GM23338 (cell line): ENCODE measurements at regions not wholly inside any gene's neighbourhood (a gene's known extent, or its start where the extent isn't known, plus 50 kb on each side); places are given as distances from the start of the nearest gene placed in this dataset.

ENCODE experiments used
- ATAC-seq: fragments of 200-7000 bp; cut with Tn5 transposase; 3 replicates; pipeline ENCODE4 v1.9.1; 2020
- DNase-seq: peaks from one replicate; pipeline ENCODE4 v3.0.0-alpha.2; 2015; ENCODE audit warnings: low spot score
- H2AFZ ChIP-seq: fragments of 200-600 bp; sonication (generic); 2 replicates; pipeline ENCODE4 v1.8.0; 2016; ENCODE audit warnings: antibody characterized with exemption, mild to moderate bottlenecking, moderate library complexity
- H3F3A ChIP-seq: fragments of 200-600 bp; sonication (generic); replicated peaks from 2 replicates; pipeline ENCODE4 v1.8.0; 2017; ENCODE audit warnings: antibody characterized with exemption, mixed run types, low read depth
- H3K27ac ChIP-seq: fragments of 200-600 bp; sonication (generic); 2 replicates; pipeline ENCODE4 v1.6.1; 2016; ENCODE audit warnings: low read depth
- H3K27me3 ChIP-seq: fragments of 200-600 bp; sonication (generic); 2 replicates; pipeline ENCODE4 v1.8.0; 2016; ENCODE audit warnings: mild to moderate bottlenecking, mixed run types, moderate library complexity; ENCODE audit not compliant: insufficient read depth
- H3K36me3 ChIP-seq: fragments of 200-600 bp; sonication (generic); 2 replicates; pipeline ENCODE4 v1.8.0; 2016; ENCODE audit warnings: mild to moderate bottlenecking; ENCODE audit not compliant: insufficient read depth
- H3K4me1 ChIP-seq: fragments of 200-600 bp; sonication (generic); 2 replicates; pipeline ENCODE4 v1.8.0; 2016; ENCODE audit warnings: mild to moderate bottlenecking, moderate library complexity; ENCODE audit not compliant: insufficient read depth
- H3K4me2 ChIP-seq: fragments of 200-600 bp; sonication (generic); 2 replicates; pipeline ENCODE4 v1.7.1; 2017; ENCODE audit warnings: mixed run types
- H3K4me3 ChIP-seq: fragments of 200-600 bp; sonication (generic); 2 replicates; pipeline ENCODE4 v1.6.1; 2016; ENCODE audit warnings: mixed run types
- H3K79me2 ChIP-seq: fragments of 200-600 bp; sonication (generic); replicated peaks from 2 replicates; pipeline ENCODE4 v1.8.0; 2017; ENCODE audit warnings: mild to moderate bottlenecking; ENCODE audit not compliant: insufficient read depth
- H3K9me2 ChIP-seq: fragments of 200-600 bp; sonication (generic); 2 replicates; pipeline ENCODE4 v1.8.0; 2017; ENCODE audit not compliant: insufficient read depth
- H4K20me1 ChIP-seq: fragments of 200-600 bp; sonication (generic); replicated peaks from 2 replicates; pipeline ENCODE4 v1.8.0; 2017; ENCODE audit warnings: mild to moderate bottlenecking; ENCODE audit not compliant: insufficient read depth
- H3K27ac Mint-ChIP-seq: 2 replicates; pipeline ENCODE4 v1.8.0; 2020; ENCODE audit warnings: inconsistent platforms, mild to moderate bottlenecking, moderate library complexity, mixed read lengths
- H3K27me3 Mint-ChIP-seq: 3 replicates; pipeline ENCODE4 v1.8.0; 2022; ENCODE audit warnings: low read depth, mild to moderate bottlenecking, moderate library complexity, mixed read lengths, inconsistent platforms; ENCODE audit not compliant: insufficient read depth, poor library complexity
- H3K36me3 Mint-ChIP-seq: 3 replicates; pipeline ENCODE4 v1.8.0; 2021; ENCODE audit warnings: low read depth, mild to moderate bottlenecking, inconsistent platforms, moderate library complexity, mixed read lengths
- H3K4me1 Mint-ChIP-seq: 3 replicates; pipeline ENCODE4 v1.8.0; 2020; ENCODE audit warnings: mild to moderate bottlenecking, inconsistent platforms, mixed read lengths
- H3K4me3 Mint-ChIP-seq: 3 replicates; pipeline ENCODE4 v1.8.0; 2021; ENCODE audit warnings: moderate library complexity, mild to moderate bottlenecking, inconsistent platforms, mixed read lengths
- H3K9me3 Mint-ChIP-seq: 3 replicates; pipeline ENCODE4 v1.8.0; 2020; ENCODE audit warnings: moderate library complexity, mild to moderate bottlenecking, inconsistent platforms, mixed read lengths
- CTCF ChIP-seq, 2 experiments: fragments of 200-600 bp in 1 of 2; sonication (generic) in 1 of 2; conservative IDR thresholded peaks; 2 replicates each; pipeline versions ENCODE4 v1.5.1 to v1.6.1; 2016 to 2017; ENCODE audit warnings: antibody characterized with exemption in 2 of 2, low read depth in 2 of 2, mild to moderate bottlenecking in 2 of 2, moderate library complexity in 1 of 2
- EZH2phosphoT487 ChIP-seq: fragments of 200-600 bp; sonication (generic); IDR thresholded peaks from one replicate; pipeline ENCODE4 v1.8.1; 2018; ENCODE audit warnings: antibody characterized with exemption; ENCODE audit not compliant: unreplicated experiment
- POLR2AphosphoS5 ChIP-seq: IDR thresholded peaks from 2 replicates; pipeline ENCODE4 v1.6.1; 2016; ENCODE audit warnings: antibody characterized with exemption, low read depth
- REST ChIP-seq: IDR thresholded peaks from one replicate; pipeline ENCODE4 v1.6.1; 2018; ENCODE audit warnings: antibody characterized with exemption; ENCODE audit not compliant: unreplicated experiment
- ZNF114 ChIP-seq: fragments of 250-450 bp; sonication (Bioruptor Pico); IDR thresholded peaks from 2 replicates; pipeline ENCODE4 v1.5.0; 2020; ENCODE audit warnings: mild to moderate bottlenecking, moderate library complexity
- ZNF331 ChIP-seq: fragments of 250-450 bp; sonication (Bioruptor Pico); IDR thresholded peaks from 2 replicates; pipeline ENCODE4 v1.5.0; 2020; ENCODE audit warnings: low read depth, mild to moderate bottlenecking, moderate library complexity
- ZNF462 ChIP-seq: fragments of 250-450 bp; sonication (Bioruptor Pico); IDR thresholded peaks from 2 replicates; pipeline ENCODE4 v1.5.0; 2020; ENCODE audit warnings: mild to moderate bottlenecking, moderate library complexity

GRCh38 chr4:11011249-11011648 lies 326.7 kb upstream of the CLNK start:
- Histone ChIP-seq H3K79me2 (no peaks in the 10 kb centered on the region), H3K27ac (no peak overlapping the region), H4K20me1 (no peaks in the 10 kb centered on the region), H3K4me1 (no peaks in the 10 kb centered on the region), H3K27me3 (no peaks in the 10 kb centered on the region), H3K36me3 (no peaks in the 10 kb centered on the region), H2AFZ (no peak overlapping the region), H3K9me2 (no peaks in the 10 kb centered on the region; the same call in 1 of the 2 replicates), H3K4me2 (no peak overlapping the region), H3K4me3 (no peak overlapping the region), H3F3A (no peaks in the 10 kb centered on the region)
- Mint-ChIP-seq H3K4me1 (no peaks in the 10 kb centered on the region), H3K27me3 (peaks cover 2% of the 10 kb centered on the region), H3K9me3 (no peaks in the 10 kb centered on the region), H3K4me3 (no peak overlapping the region), H3K27ac (no peak overlapping the region), H3K36me3 (no peaks in the 10 kb centered on the region)
- no peak for DNase-seq
- TF ChIP-seq POLR2AphosphoS5 = no peak
- TF ChIP-seq REST = no peak
- TF ChIP-seq ZNF114 (CRISPR knock-in tag) = no peak
- no peak for TF ChIP-seq CTCF (conservative IDR thresholded peaks at IDR 0.05; ENCODE audit: low read depth in 2 of 2)
- no peak for ATAC-seq

- no peaks in the 10 kb centered on the region for H3K36me3 Mint-ChIP-seq
- H3K9me3 Mint-ChIP-seq = no peaks in the 10 kb centered on the region
- H3K27ac ChIP-seq = no peak overlapping the region
- no peak overlapping the region for H3K4me2 ChIP-seq
- no peaks in the 10 kb centered on the region for H3F3A ChIP-seq
- ATAC-seq (no peak), DNase-seq (no peak)
- no peak overlapping the region for H3K4me3 Mint-ChIP-seq
- H3K9me2 ChIP-seq = no peaks in the 10 kb centered on the region; the same call in 1 of the 2 replicates
- no peak overlapping the region for H3K27ac Mint-ChIP-seq
- H4K20me1 ChIP-seq = no peaks in the 10 kb centered on the region
- H3K4me3 ChIP-seq = no peak overlapping the region
- no peaks in the 10 kb centered on the region for H3K4me1 Mint-ChIP-seq
- H3K36me3 ChIP-seq = no peaks in the 10 kb centered on the region
- no peaks in the 10 kb centered on the region for H3K4me1 ChIP-seq
- H3K27me3 ChIP-seq = no peaks in the 10 kb centered on the region
- no peak overlapping the region for H2AFZ ChIP-seq
- H3K27me3 Mint-ChIP-seq = peaks cover 2% of the 10 kb centered on the region
- H3K79me2 ChIP-seq = no peaks in the 10 kb centered on the region
- no peak for TF ChIP-seq EZH2phosphoT487
- TF ChIP-seq ZNF462 = no peak
- no peak for TF ChIP-seq REST
- TF ChIP-seq ZNF331 (CRISPR knock-in tag) = no peak
Observed at GRCh38 chr4:11010624-11011023, 326.1 kb upstream of the CLNK start.
